HepG2 (cell line): ENCODE measurements at regions not wholly inside any gene's neighbourhood (a gene's known extent, or its start where the extent isn't known, plus 50 kb on each side); places are given as distances from the start of the nearest gene placed in this dataset.

Experiments
- ATAC-seq: fragments of 200-7000 bp; cut with Tn5 transposase; 3 replicates; pipeline ENCODE4 v1.9.1; 2020; ENCODE audit warnings: mild to moderate bottlenecking, moderate library complexity
- BruUV-seq: library from RNA; stranded (reverse); fragments of 400-500 nt; replicated peaks from 2 replicates; lab custom pipeline; 2021; lab: Mats Ljungman, UMichigan
- CTCF ChIA-PET: fragments of 300-600 bp; formaldehyde crosslinking; extraction: SDS; loops from one replicate; lab custom pipeline; 2021; ENCODE audit warnings: low total read pairs, inconsistent platforms, low intra/inter-chr PET ratio; lab: Yijun Ruan, JAX
- POLR2A ChIA-PET: fragments of 350-600 bp; sonication (Branson Sonifier 250); formaldehyde crosslinking; loops from one replicate; lab custom pipeline; 2020; ENCODE audit warnings: antibody characterized with exemption, inconsistent platforms; lab: Yijun Ruan, JAX
- DNase-seq: peaks from one replicate; pipeline ENCODE4 v3.0.0-alpha.2; 2015; ENCODE audit warnings: low spot score
- FAIRE-seq: peaks from 3 replicates; lab custom pipeline; 2011; peaks lifted over from hg19 to GRCh38; lab: Jason Lieb, UNC
- H2AFZ ChIP-seq: one replicate; pipeline ENCODE4 v1.6.1; 2011; ENCODE audit warnings: low read length, inconsistent platforms
- H3K27ac ChIP-seq: fragments of 300-600 bp; 3 replicates; pipeline ENCODE4 v1.8.0; 2011; ENCODE audit warnings: mixed run types, mild to moderate bottlenecking, mixed read lengths, low read length, inconsistent platforms; ENCODE audit not compliant: insufficient read depth; ENCODE audit errors: extremely low read length
- H3K27me3 ChIP-seq, 2 experiments: fragments of 200-600 bp in 1 of 2; 2 replicates in 1 of 2; 3 replicates in 1 of 2; pipeline versions ENCODE4 v1.6.0 to v1.8.0; 2011; ENCODE audit warnings: low read length in 2 of 2, mild to moderate bottlenecking in 2 of 2, moderate library complexity in 2 of 2, inconsistent platforms in 1 of 2; ENCODE audit not compliant: insufficient read depth in 2 of 2, control insufficient read depth in 1 of 2
- H3K36me3 ChIP-seq, 2 experiments: fragments of 200-600 bp in 1 of 2; replicated peaks in 1 of 2; 2 replicates in 1 of 2; 3 replicates in 1 of 2; pipeline versions ENCODE4 v1.5.1 to v1.8.0; 2011; ENCODE audit warnings: low read length in 2 of 2, inconsistent platforms in 1 of 2; ENCODE audit not compliant: insufficient read depth in 2 of 2, control insufficient read depth in 1 of 2
- H3K4me1 ChIP-seq: 2 replicates; pipeline ENCODE4 v1.5.1; 2012; ENCODE audit warnings: low read length, inconsistent platforms; ENCODE audit not compliant: insufficient read depth
- H3K4me2 ChIP-seq: 2 replicates; pipeline ENCODE4 v1.6.0; 2011; ENCODE audit warnings: low read depth, low read length, inconsistent platforms
- H3K4me3 ChIP-seq, 3 experiments: fragments of 200-600 bp in 1 of 3; sonication (generic), shearing (Covaris generic) in 1 of 3; replicated peaks in 1 of 3; 2 replicates each; pipeline ENCODE4 v1.5.1; 2011 to 2016; ENCODE audit warnings: low read length in 3 of 3, inconsistent platforms in 2 of 3, low read depth in 2 of 3, mild to moderate bottlenecking in 2 of 3, control low read depth in 1 of 3, mixed read lengths in 1 of 3; ENCODE audit not compliant: insufficient read depth in 1 of 3
- H3K79me2 ChIP-seq: one replicate; pipeline ENCODE4 v1.6.1; 2011; ENCODE audit warnings: low read length, inconsistent platforms; ENCODE audit not compliant: insufficient read depth
- H3K9ac ChIP-seq: 2 replicates; pipeline ENCODE4 v1.6.0; 2011; ENCODE audit warnings: mild to moderate bottlenecking, low read depth, low read length, inconsistent platforms; ENCODE audit not compliant: insufficient read depth
- H3K9me3 ChIP-seq: 2 replicates; pipeline ENCODE4 v1.5.1; 2012; ENCODE audit warnings: mild to moderate bottlenecking, low read length
- H4K20me1 ChIP-seq: 2 replicates; pipeline ENCODE4 v1.6.0; 2011; ENCODE audit warnings: inconsistent platforms, mild to moderate bottlenecking, low read length, moderate library complexity; ENCODE audit not compliant: insufficient read depth
- ADNP ChIP-seq: sonication (generic); formaldehyde crosslinking; IDR thresholded peaks from 2 replicates; pipeline ENCODE4 v1.4.0; 2020; ENCODE audit warnings: missing genetic modification reagents
- DBP ChIP-seq: sonication (generic); formaldehyde crosslinking; IDR thresholded peaks from 2 replicates; pipeline ENCODE4 v1.4.0; 2020; ENCODE audit warnings: missing genetic modification reagents; ENCODE audit errors: not compliant biosample characterization
- DNMT1 ChIP-seq: sonication (generic); formaldehyde crosslinking; IDR thresholded peaks from 2 replicates; pipeline ENCODE4 v1.5.1; 2020; ENCODE audit warnings: mild to moderate bottlenecking, missing genetic modification reagents
- FOXO1 ChIP-seq: sonication (generic); formaldehyde crosslinking; IDR thresholded peaks from 2 replicates; pipeline ENCODE4 v1.4.0; 2020; ENCODE audit warnings: missing genetic modification reagents
- GZF1 ChIP-seq: sonication (generic); formaldehyde crosslinking; IDR thresholded peaks from 2 replicates; pipeline ENCODE4 v1.5.1; 2020; ENCODE audit warnings: mild to moderate bottlenecking, missing genetic modification reagents
- HMGXB4 ChIP-seq, 2 experiments: sonication (generic) in 1 of 2; formaldehyde crosslinking in 1 of 2; IDR thresholded peaks; 2 replicates each; pipeline versions ENCODE4 v1.4.0 to v1.6.1; 2018 to 2020; ENCODE audit warnings: missing genetic modification reagents in 2 of 2, borderline replicate concordance in 1 of 2, low read depth in 1 of 2, mild to moderate bottlenecking in 1 of 2, missing biosample characterization in 1 of 2
- MAFK ChIP-seq, 2 experiments: IDR thresholded peaks in 1 of 2; conservative IDR thresholded peaks in 1 of 2; 2 replicates each; pipeline ENCODE4 v1.6.1; 2011; ENCODE audit warnings: improper control_type of control experiment in 2 of 2, low read length in 2 of 2
- MYC ChIP-seq: sonication (generic); formaldehyde crosslinking; IDR thresholded peaks from 2 replicates; pipeline ENCODE4 v1.9.0; 2021; ENCODE audit warnings: missing genetic modification reagents, borderline replicate concordance
- SMAD9 ChIP-seq: sonication (generic); formaldehyde crosslinking; IDR thresholded peaks from 2 replicates; pipeline ENCODE4 v1.5.1; 2020; ENCODE audit warnings: mild to moderate bottlenecking, missing genetic modification reagents
- TP53 ChIP-seq: sonication (generic); formaldehyde crosslinking; conservative IDR thresholded peaks from 2 replicates; pipeline ENCODE4 v1.4.0; 2020; ENCODE audit warnings: missing genetic modification reagents
- TRIM22 ChIP-seq: fragments of 450-650 bp; IDR thresholded peaks from 2 replicates; pipeline ENCODE4 v1.6.1; 2017
- YY1 ChIP-seq: IDR thresholded peaks from 2 replicates; pipeline ENCODE4 v1.6.1; 2011; ENCODE audit warnings: low read length, low read depth, moderate library complexity, mild to moderate bottlenecking; ENCODE audit not compliant: insufficient read depth, insufficient replicate concordance
- ZFP82 ChIP-seq: sonication (generic); formaldehyde crosslinking; IDR thresholded peaks from 2 replicates; pipeline ENCODE4 v1.5.1; 2020; ENCODE audit warnings: mild to moderate bottlenecking, missing genetic modification reagents, borderline replicate concordance
- ZNF251 ChIP-seq: sonication (generic); formaldehyde crosslinking; IDR thresholded peaks from 2 replicates; pipeline ENCODE4 v1.9.0; 2021; ENCODE audit warnings: mild to moderate bottlenecking, missing genetic modification reagents
- ZNF326 ChIP-seq: sonication (generic); formaldehyde crosslinking; IDR thresholded peaks from 2 replicates; pipeline ENCODE4 v1.4.0; 2020; ENCODE audit warnings: missing genetic modification reagents, borderline replicate concordance
- ZNF556 ChIP-seq: sonication (generic); formaldehyde crosslinking; IDR thresholded peaks from 2 replicates; pipeline ENCODE4 v1.4.0; 2020; ENCODE audit warnings: mild to moderate bottlenecking, missing genetic modification reagents, borderline replicate concordance
- ZNF619 ChIP-seq: sonication (generic); formaldehyde crosslinking; IDR thresholded peaks from 2 replicates; pipeline ENCODE4 v1.4.0; 2020; ENCODE audit warnings: mild to moderate bottlenecking, missing genetic modification reagents
- WGBS: methylation state at CpG from one replicate; pipeline ENCODE4 v1.1.6; 2017; ENCODE audit warnings: low lambda C conversion rate; 5-methylcytosine and 5-hydroxymethylcytosine counted together
- in situ Hi-C: cut with HindIII; loops from 2 replicates; pipeline ENCODE4 v1.10.0; 2017; ENCODE audit warnings: low pct_unique_long_range_greater_than_20kb; ENCODE audit not compliant: extremely low pct_ligation_motif_present
- intact Hi-C: fragments of 100-400 bp; cut with micrococcal nuclease; formaldehyde crosslinking; loops from one replicate; pipeline ENCODE4 v1.10.0; 2022; ENCODE audit not compliant: unreplicated experiment
- TF ChIP-seq, protein P1 (sequence below): sonication (generic); formaldehyde crosslinking; IDR thresholded peaks from 2 replicates; pipeline ENCODE4 v1.5.1; 2020; ENCODE audit warnings: missing genetic modification reagents, mild to moderate bottlenecking, borderline replicate concordance

DNA sequence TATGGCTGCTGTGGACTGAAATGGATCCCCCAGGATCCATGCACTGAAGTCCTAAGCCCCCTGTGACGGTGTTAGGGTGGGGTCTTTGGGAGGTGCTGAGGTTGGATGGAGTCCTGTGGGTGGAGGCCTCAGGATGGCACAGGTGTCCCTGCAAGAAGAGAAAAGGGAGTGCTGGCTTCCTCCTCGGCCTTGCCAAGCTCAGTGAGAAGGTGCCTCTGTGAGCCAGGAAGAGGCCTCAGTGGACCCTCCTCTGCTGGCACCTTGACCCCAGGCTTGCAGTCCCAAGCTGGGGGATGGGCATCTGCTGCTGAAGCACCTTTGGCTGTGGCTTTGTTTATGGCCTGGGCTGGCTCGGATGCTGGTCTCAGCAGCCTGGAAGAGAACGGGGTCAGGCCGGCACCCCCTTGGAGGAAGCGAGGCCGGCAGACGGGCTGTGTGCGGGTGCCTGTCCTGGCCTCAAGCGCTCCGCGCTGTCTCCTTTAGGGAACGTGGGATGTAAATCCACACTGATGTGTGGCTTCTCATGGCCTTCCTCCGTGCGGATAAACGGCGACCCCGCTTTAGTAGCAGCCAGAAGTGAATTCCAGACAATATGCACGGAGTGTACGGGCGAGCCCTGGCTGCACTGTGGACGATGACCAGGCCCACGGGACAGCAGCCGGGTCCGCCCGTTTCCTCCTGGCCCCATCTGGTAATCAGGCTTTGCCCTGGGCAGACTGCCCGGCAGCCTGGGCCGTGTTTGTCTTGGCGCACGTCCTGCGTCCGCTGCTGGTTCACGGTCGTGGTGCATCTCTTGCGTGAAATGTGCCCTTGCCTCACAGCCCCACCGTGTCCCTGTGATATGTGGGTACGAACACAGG lies 182.6 kb downstream of the ERMARD start:
- intact Hi-C loops: no loop called here
- POLR2A ChIA-PET: no interaction called here
- CTCF ChIA-PET: no interaction called here
- no peaks in the 10 kb centered on the region for H4K20me1 ChIP-seq
- H3K36me3 ChIP-seq: no peaks in the 10 kb centered on the region
- DNase-seq: no peak
- no peak overlapping the region for H3K9ac ChIP-seq
- H3K27me3 ChIP-seq: peaks cover 24 to 67% of the 10 kb centered on the region in 2 experiments
- H3K4me2 ChIP-seq: no peak overlapping the region
- H3K27ac ChIP-seq: no peak overlapping the region
- peaks cover 6% of the 10 kb centered on the region; the same call in 1 of the 2 replicates for H3K9me3 ChIP-seq
- no TSS peak for BruUV-seq
- no peaks in the 10 kb centered on the region for H3K79me2 ChIP-seq
- in situ Hi-C loops: no loop called here
- 66% methylated on average over 19 of the region's 37 CpGs for WGBS
- no peak overlapping the region for H3K4me3 ChIP-seq
- no peak for TF ChIP-seq ZNF619 (CRISPR knock-in tag)
- TF ChIP-seq FOXO1 (CRISPR knock-in tag): no peak
- TF ChIP-seq, protein P1, sequence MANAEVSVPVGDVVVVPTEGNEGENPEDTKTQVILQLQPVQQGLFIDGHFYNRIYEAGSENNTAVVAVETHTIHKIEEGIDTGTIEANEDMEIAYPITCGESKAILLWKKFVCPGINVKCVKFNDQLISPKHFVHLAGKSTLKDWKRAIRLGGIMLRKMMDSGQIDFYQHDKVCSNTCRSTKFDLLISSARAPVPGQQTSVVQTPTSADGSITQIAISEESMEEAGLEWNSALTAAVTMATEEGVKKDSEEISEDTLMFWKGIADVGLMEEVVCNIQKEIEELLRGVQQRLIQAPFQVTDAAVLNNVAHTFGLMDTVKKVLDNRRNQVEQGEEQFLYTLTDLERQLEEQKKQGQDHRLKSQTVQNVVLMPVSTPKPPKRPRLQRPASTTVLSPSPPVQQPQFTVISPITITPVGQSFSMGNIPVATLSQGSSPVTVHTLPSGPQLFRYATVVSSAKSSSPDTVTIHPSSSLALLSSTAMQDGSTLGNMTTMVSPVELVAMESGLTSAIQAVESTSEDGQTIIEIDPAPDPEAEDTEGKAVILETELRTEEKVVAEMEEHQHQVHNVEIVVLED (CRISPR knock-in tag): no peak
- TF ChIP-seq MAFK (conservative IDR thresholded peaks at IDR 0.05 in 1 of 2, IDR thresholded peaks at IDR 0.05 in 1 of 2; ENCODE audit: low read length in 2 of 2): no peak
- no peak for TF ChIP-seq TP53
- no peak for TF ChIP-seq MYC (CRISPR knock-in tag)
- no peak for TF ChIP-seq ZFP82
- no peak for TF ChIP-seq TRIM22
- TF ChIP-seq HMGXB4 (CRISPR knock-in tag; IDR thresholded peaks at IDR 0.05; ENCODE audit: borderline replicate concordance in 1 of 2, low read depth in 1 of 2): no peak
- no peak for TF ChIP-seq GZF1 (CRISPR knock-in tag)
- no peak for TF ChIP-seq ZNF556 (CRISPR knock-in tag)
- TF ChIP-seq DNMT1: no peak
- TF ChIP-seq ADNP (CRISPR knock-in tag): no peak
- no peak for TF ChIP-seq YY1
- no peak for TF ChIP-seq ZNF251 (CRISPR knock-in tag)
- TF ChIP-seq DBP: no peak
- no peak for TF ChIP-seq ZNF326 (CRISPR knock-in tag)
- TF ChIP-seq SMAD9 (CRISPR knock-in tag): no peak
- ATAC-seq: no peak
- no peak overlapping the region for H2AFZ ChIP-seq
- FAIRE-seq: no peak
- peaks cover 4% of the 10 kb centered on the region; the same call in 1 of the 2 replicates for H3K4me1 ChIP-seq
